ENCODE measurements at regions not wholly inside any gene's neighbourhood (a gene's known extent, or its start where the extent isn't known, plus 50 kb on each side); places are given as distances from the start of the nearest gene placed in this dataset.

GRCh38 chr6:130713144-130713543, 114.1 kb upstream of the SMLR1 start:
- Histone ChIP-seq H3K27ac (ENCODE audit: low read length in 2 of 2) (no peak overlapping the region), H3K4me1 (ENCODE audit: control insufficient read depth in 2 of 2, insufficient read depth in 2 of 2, low read length in 2 of 2) (no peaks in the 10 kb centered on the region), H3K4me3 (ENCODE audit: control extremely low read depth in 1 of 5, extremely low read depth in 1 of 5, insufficient read depth in 1 of 5, low read depth in 2 of 5, low read length in 4 of 5) (no peak overlapping the region), H3K9ac (ENCODE audit: low read length) (no peak overlapping the region), H4K20me1 (ENCODE audit: control insufficient read depth, insufficient read depth, low read length, poor library complexity, severe bottlenecking) (no peaks in the 10 kb centered on the region), H3K9me3 (ENCODE audit: control extremely low read depth in 1 of 3, control insufficient read depth in 2 of 3, insufficient read depth in 1 of 3, low read length in 2 of 3) (no peaks in the 10 kb centered on the region), H2AFZ (ENCODE audit: insufficient read depth, low read depth, low read length, poor library complexity, severe bottlenecking) (no peak overlapping the region), H3K4me2 (replicated peaks; ENCODE audit: low read depth, low read length, poor library complexity, severe bottlenecking) (no peak overlapping the region), H3K27me3 (replicated peaks in 1 of 4; ENCODE audit: control extremely low read depth in 1 of 4, control insufficient read depth in 3 of 4, insufficient read depth in 4 of 4, low read length in 3 of 4) (no peaks in the 10 kb centered on the region), H3K36me3 (replicated peaks in 1 of 2; ENCODE audit: control extremely low read depth in 1 of 2, control insufficient read depth in 1 of 2, extremely low read depth in 1 of 2, insufficient read depth in 2 of 2, low read length in 1 of 2) (no peaks in the 10 kb centered on the region), H3K79me2 (ENCODE audit: control insufficient read depth, insufficient read depth, low read length) (no peaks in the 10 kb centered on the region)
- ATAC-seq (ENCODE audit: low read depth) (no peak), DNase-seq (no peak)
- Mint-ChIP-seq H3K27me3 (no peaks in the 10 kb centered on the region), H3K9me3 (ENCODE audit: insufficient read depth) (no peaks in the 10 kb centered on the region), H3K27ac (no peak overlapping the region), H3K4me3 (no peak overlapping the region), H3K4me1 (peaks cover 4% of the 10 kb centered on the region)
- 83% methylated on average over 1 of the region's 3 CpGs for WGBS (ENCODE audit: insufficient coverage)
- intact Hi-C loops (cut with micrococcal nuclease) = no loop called here
- TF ChIP-seq EZH2 (IDR thresholded peaks at IDR 0.05; ENCODE audit: borderline replicate concordance, insufficient read depth, low read depth, low read length, poor library complexity, severe bottlenecking) (no peak), CTCF (IDR thresholded peaks at IDR 0.05) (no peak)
- ChIA-PET POLR2A (no interaction called here), CTCF (no interaction called here)

DNA sequence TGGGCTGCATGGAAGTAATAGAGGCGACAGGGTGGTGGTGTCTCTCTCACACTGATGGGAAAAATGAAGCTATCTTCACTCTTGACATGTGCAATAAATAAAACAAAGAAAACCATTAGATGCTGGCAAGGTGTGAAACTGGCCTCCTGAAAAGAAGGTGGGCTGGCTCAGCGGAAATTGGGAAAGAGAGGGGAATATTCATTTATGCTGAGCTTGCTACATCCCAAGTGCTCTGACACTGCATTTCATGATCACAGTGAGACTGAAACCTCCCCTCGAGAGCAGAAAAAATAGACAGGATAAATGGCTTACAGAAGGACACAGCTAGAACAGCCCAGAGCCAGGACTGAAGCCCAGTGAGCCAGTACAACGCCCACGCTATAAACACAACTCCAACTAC, 112.1 kb upstream of the SMLR1 start:
- Mint-ChIP-seq H3K4me1 (peaks cover 5% of the 10 kb centered on the region), H3K4me3 (no peak overlapping the region), H3K27ac (no peak overlapping the region), H3K9me3 (ENCODE audit: insufficient read depth) (no peaks in the 10 kb centered on the region), H3K27me3 (no peaks in the 10 kb centered on the region)
- ChIA-PET POLR2A (no interaction called here), CTCF (interaction anchor here (1.3 kb wide), 1 partner anchor 17 kb away, joined by 4 read pairs; no protein-coding TSS in a partner anchor)
- Histone ChIP-seq H3K27me3 (replicated peaks in 1 of 4; ENCODE audit: control extremely low read depth in 1 of 4, control insufficient read depth in 3 of 4, insufficient read depth in 4 of 4, low read length in 3 of 4) (no peaks in the 10 kb centered on the region), H3K79me2 (ENCODE audit: control insufficient read depth, insufficient read depth, low read length) (no peaks in the 10 kb centered on the region), H3K4me2 (replicated peaks; ENCODE audit: low read depth, low read length, poor library complexity, severe bottlenecking) (no peak overlapping the region), H2AFZ (ENCODE audit: insufficient read depth, low read depth, low read length, poor library complexity, severe bottlenecking) (no peak overlapping the region), H3K36me3 (replicated peaks in 1 of 2; ENCODE audit: control extremely low read depth in 1 of 2, control insufficient read depth in 1 of 2, extremely low read depth in 1 of 2, insufficient read depth in 2 of 2, low read length in 1 of 2) (no peaks in the 10 kb centered on the region), H3K4me1 (ENCODE audit: control insufficient read depth in 2 of 2, insufficient read depth in 2 of 2, low read length in 2 of 2) (no peaks in the 10 kb centered on the region), H3K27ac (ENCODE audit: low read length in 2 of 2) (no peak overlapping the region), H3K9ac (ENCODE audit: low read length) (no peak overlapping the region), H3K9me3 (ENCODE audit: control extremely low read depth in 1 of 3, control insufficient read depth in 2 of 3, insufficient read depth in 1 of 3, low read length in 2 of 3) (peaks cover 0 to 2% (median 0%) of the 10 kb centered on the region in 3 donors), H4K20me1 (ENCODE audit: control insufficient read depth, insufficient read depth, low read length, poor library complexity, severe bottlenecking) (no peaks in the 10 kb centered on the region), H3K4me3 (ENCODE audit: control extremely low read depth in 1 of 5, extremely low read depth in 1 of 5, insufficient read depth in 1 of 5, low read depth in 2 of 5, low read length in 4 of 5) (no peak overlapping the region)
- WGBS (ENCODE audit: insufficient coverage) = 95% methylated on average over 4 of the region's 5 CpGs
- TF ChIP-seq EZH2 (IDR thresholded peaks at IDR 0.05; ENCODE audit: borderline replicate concordance, insufficient read depth, low read depth, low read length, poor library complexity, severe bottlenecking) (no peak), CTCF (IDR thresholded peaks at IDR 0.05) (no peak)
- intact Hi-C loops (cut with micrococcal nuclease) = no loop called here
- ATAC-seq (ENCODE audit: low read depth) (no peak), DNase-seq (no peak)
